ENCODE measurements at regions not wholly inside any gene's neighbourhood (a gene's known extent, or its start where the extent isn't known, plus 50 kb on each side); places are given as distances from the start of the nearest gene placed in this dataset.

GRCh38 chr2:129705085-129705484, 274.4 kb upstream of the RAB6C start:
- Mint-ChIP-seq H3K4me1 (peaks cover 0 to 2% (median 0%) of the 10 kb centered on the region in 7 donors), H3K4me3 (no peak overlapping the region), H3K27ac (no peak overlapping the region), H3K9me3 (peaks cover 0 to 12% (median 0%) of the 10 kb centered on the region in 11 donors), H3K27me3 (peaks cover 0 to 23% (median 0%) of the 10 kb centered on the region in 5 donors), H3K36me3 (no peaks in the 10 kb centered on the region)
- Histone ChIP-seq H3K36me3 (ENCODE audit: control insufficient read depth in 2 of 3, insufficient read depth in 3 of 3, low read length in 3 of 3) (no peaks in the 10 kb centered on the region), H3K27me3 (ENCODE audit: control insufficient read depth in 2 of 2, insufficient read depth in 2 of 2, low read length in 2 of 2) (no peaks in the 10 kb centered on the region), H3K4me3 (ENCODE audit: low read length) (no peak overlapping the region), H3K9me3 (ENCODE audit: control insufficient read depth in 2 of 3, low read length in 3 of 3) (no peaks in the 10 kb centered on the region), H3K27ac (ENCODE audit: low read depth, low read length) (no peak overlapping the region), H3K4me1 (ENCODE audit: control insufficient read depth in 2 of 2, insufficient read depth in 2 of 2, low read length in 2 of 2) (no peaks in the 10 kb centered on the region)
- no peak for ATAC-seq
- intact Hi-C loops (cut with micrococcal nuclease) = no loop called here
- no peak for DNase-seq
- POLR2A ChIA-PET = no interaction called here
- CTCF ChIA-PET = no interaction called here

- Mint-ChIP-seq H3K9me3 (peaks cover 0 to 12% (median 0%) of the 10 kb centered on the region in 11 donors), H3K4me1 (no peaks in the 10 kb centered on the region), H3K4me3 (no peak overlapping the region), H3K27me3 (peaks cover 0 to 22% (median 0%) of the 10 kb centered on the region in 5 donors), H3K27ac (no peak overlapping the region), H3K36me3 (no peaks in the 10 kb centered on the region)
- H3K27me3 ChIP-seq (ENCODE audit: control insufficient read depth in 2 of 2, insufficient read depth in 2 of 2, low read length in 2 of 2) = no peaks in the 10 kb centered on the region
- intact Hi-C loops (cut with micrococcal nuclease) = no loop called here
- H3K27ac ChIP-seq (ENCODE audit: low read depth, low read length) = no peak overlapping the region
- no peak overlapping the region for H3K4me3 ChIP-seq (ENCODE audit: low read length)
- no peaks in the 10 kb centered on the region for H3K36me3 ChIP-seq (ENCODE audit: control insufficient read depth in 2 of 3, insufficient read depth in 3 of 3, low read length in 3 of 3)
- CTCF ChIA-PET = no interaction called here
- no peak for ATAC-seq
- no peak for DNase-seq
- no peaks in the 10 kb centered on the region for H3K4me1 ChIP-seq (ENCODE audit: control insufficient read depth in 2 of 2, insufficient read depth in 2 of 2, low read length in 2 of 2)
- no peaks in the 10 kb centered on the region for H3K9me3 ChIP-seq (ENCODE audit: control insufficient read depth in 2 of 3, low read length in 3 of 3)
- POLR2A ChIA-PET = no interaction called here
These were observed 271.7 kb upstream of the RAB6C start for GRCh38 chr2:129707800-129708199.

- H3K36me3 Mint-ChIP-seq = no peaks in the 10 kb centered on the region
- no peak overlapping the region for H3K27ac Mint-ChIP-seq
- ATAC-seq (no peak), DNase-seq (no peak)
- Histone ChIP-seq H3K27ac (ENCODE audit: low read depth, low read length) (no peak overlapping the region), H3K4me1 (ENCODE audit: control insufficient read depth in 2 of 2, insufficient read depth in 2 of 2, low read length in 2 of 2) (no peaks in the 10 kb centered on the region), H3K36me3 (ENCODE audit: control insufficient read depth in 2 of 3, insufficient read depth in 3 of 3, low read length in 3 of 3) (no peaks in the 10 kb centered on the region), H3K9me3 (ENCODE audit: control insufficient read depth in 2 of 3, low read length in 3 of 3) (no peaks in the 10 kb centered on the region), H3K4me3 (ENCODE audit: low read length) (no peak overlapping the region), H3K27me3 (ENCODE audit: control insufficient read depth in 2 of 2, insufficient read depth in 2 of 2, low read length in 2 of 2) (no peaks in the 10 kb centered on the region)
- H3K27me3 Mint-ChIP-seq = peaks cover 0 to 22% (median 0%) of the 10 kb centered on the region in 5 donors
- H3K9me3 Mint-ChIP-seq = peaks cover 0 to 8% (median 0%) of the 10 kb centered on the region in 11 donors
- H3K4me1 Mint-ChIP-seq = no peaks in the 10 kb centered on the region
- intact Hi-C loops (cut with micrococcal nuclease) = no loop called here
- ChIA-PET CTCF (no interaction called here), POLR2A (no interaction called here)
- H3K4me3 Mint-ChIP-seq = no peak overlapping the region
These were observed 271.1 kb upstream of the RAB6C start for GRCh38 chr2:129708221-129708967.

- Mint-ChIP-seq H3K36me3 (no peaks in the 10 kb centered on the region), H3K27me3 (peaks cover 0 to 22% (median 0%) of the 10 kb centered on the region in 5 donors), H3K9me3 (peaks cover 0 to 5% (median 0%) of the 10 kb centered on the region in 11 donors), H3K4me1 (no peaks in the 10 kb centered on the region), H3K4me3 (no peak overlapping the region), H3K27ac (no peak overlapping the region)
- ChIA-PET CTCF (no interaction called here), POLR2A (no interaction called here)
- ATAC-seq = no peak
- no peaks in the 10 kb centered on the region for H3K36me3 ChIP-seq (ENCODE audit: control insufficient read depth in 2 of 3, insufficient read depth in 3 of 3, low read length in 3 of 3)
- H3K4me3 ChIP-seq (ENCODE audit: low read length) = no peak overlapping the region
- no peak for DNase-seq
- H3K27me3 ChIP-seq (ENCODE audit: control insufficient read depth in 2 of 2, insufficient read depth in 2 of 2, low read length in 2 of 2) = no peaks in the 10 kb centered on the region
- H3K27ac ChIP-seq (ENCODE audit: low read depth, low read length) = no peak overlapping the region
- no peaks in the 10 kb centered on the region for H3K9me3 ChIP-seq (ENCODE audit: control insufficient read depth in 2 of 3, low read length in 3 of 3)
- H3K4me1 ChIP-seq (ENCODE audit: control insufficient read depth in 2 of 2, insufficient read depth in 2 of 2, low read length in 2 of 2) = no peaks in the 10 kb centered on the region
- intact Hi-C loops (cut with micrococcal nuclease) = no loop called here
These were observed 270.2 kb upstream of the RAB6C start for GRCh38 chr2:129709001-129709955.

- Histone ChIP-seq H3K9me3 (ENCODE audit: control insufficient read depth in 2 of 3, low read length in 3 of 3) (no peaks in the 10 kb centered on the region), H3K27ac (ENCODE audit: low read depth, low read length) (no peak overlapping the region), H3K27me3 (ENCODE audit: control insufficient read depth in 2 of 2, insufficient read depth in 2 of 2, low read length in 2 of 2) (no peaks in the 10 kb centered on the region), H3K4me3 (ENCODE audit: low read length) (no peak overlapping the region), H3K36me3 (ENCODE audit: control insufficient read depth in 2 of 3, insufficient read depth in 3 of 3, low read length in 3 of 3) (no peaks in the 10 kb centered on the region), H3K4me1 (ENCODE audit: control insufficient read depth in 2 of 2, insufficient read depth in 2 of 2, low read length in 2 of 2) (no peaks in the 10 kb centered on the region)
- POLR2A ChIA-PET = no interaction called here
- Mint-ChIP-seq H3K9me3 (no peaks in the 10 kb centered on the region), H3K36me3 (no peaks in the 10 kb centered on the region), H3K27me3 (peaks cover 0 to 17% (median 0%) of the 10 kb centered on the region in 5 donors), H3K4me3 (no peak overlapping the region), H3K27ac (no peak overlapping the region), H3K4me1 (no peaks in the 10 kb centered on the region)
- CTCF ChIA-PET = no interaction called here
- no peak for DNase-seq
- no peak for ATAC-seq
- intact Hi-C loops (cut with micrococcal nuclease) = no loop called here
These were observed 269.4 kb upstream of the RAB6C start for GRCh38 chr2:129709956-129710598.

GRCh38 chr2:129710670-129711495, 268.6 kb upstream of the RAB6C start:
- ATAC-seq = no peak

More at GRCh38 chr2:129710670-129711495, 268.6 kb upstream of the RAB6C start:
- H3K36me3 Mint-ChIP-seq = no peaks in the 10 kb centered on the region
- Histone ChIP-seq H3K27ac (ENCODE audit: low read depth, low read length) (no peak overlapping the region), H3K9me3 (ENCODE audit: control insufficient read depth in 2 of 3, low read length in 3 of 3) (no peaks in the 10 kb centered on the region), H3K4me1 (ENCODE audit: control insufficient read depth in 2 of 2, insufficient read depth in 2 of 2, low read length in 2 of 2) (no peaks in the 10 kb centered on the region), H3K4me3 (ENCODE audit: low read length) (no peak overlapping the region), H3K27me3 (ENCODE audit: control insufficient read depth in 2 of 2, insufficient read depth in 2 of 2, low read length in 2 of 2) (no peaks in the 10 kb centered on the region), H3K36me3 (ENCODE audit: control insufficient read depth in 2 of 3, insufficient read depth in 3 of 3, low read length in 3 of 3) (no peaks in the 10 kb centered on the region)
- no peak overlapping the region for H3K4me3 Mint-ChIP-seq
- H3K27ac Mint-ChIP-seq = no peak overlapping the region
- H3K4me1 Mint-ChIP-seq = no peaks in the 10 kb centered on the region
- ChIA-PET POLR2A (no interaction called here), CTCF (no interaction called here)
- H3K27me3 Mint-ChIP-seq = peaks cover 0 to 17% (median 0%) of the 10 kb centered on the region in 5 donors
- no peaks in the 10 kb centered on the region for H3K9me3 Mint-ChIP-seq
- no peak for DNase-seq
- intact Hi-C loops (cut with micrococcal nuclease) = no loop called here

All from naive thymus-derived CD4-positive, alpha-beta T cell (primary cell).